Keratinocyte (primary cell): ENCODE measurements at regions not wholly inside any gene's neighbourhood (a gene's known extent, or its start where the extent isn't known, plus 50 kb on each side); places are given as distances from the start of the nearest gene placed in this dataset.

Experiments
- DNase-seq: peaks from one replicate; pipeline ENCODE4 v3.0.0-alpha.2; 2011; ENCODE audit warnings: low read depth, missing footprints, low spot score
- FAIRE-seq: peaks from 2 replicates; lab custom pipeline; 2011; peaks lifted over from hg19 to GRCh38; lab: Jason Lieb, UNC
- H2AFZ ChIP-seq: 2 replicates; pipeline ENCODE4 v1.6.0; 2012; ENCODE audit warnings: low read length, control low read depth, inconsistent platforms; ENCODE audit not compliant: control insufficient read depth
- H3K27ac ChIP-seq: 2 replicates; pipeline ENCODE4 v1.5.1; 2011; ENCODE audit warnings: low read length; ENCODE audit not compliant: control insufficient read depth, insufficient read depth
- H3K27me3 ChIP-seq: 3 replicates; pipeline ENCODE4 v1.6.0; 2011; ENCODE audit warnings: low read length; ENCODE audit not compliant: control insufficient read depth, insufficient read depth; ENCODE audit errors: extremely low read depth
- H3K36me3 ChIP-seq, 2 experiments: 2 replicates in 1 of 2; 3 replicates in 1 of 2; pipeline ENCODE4 v1.5.1; 2011; ENCODE audit warnings: low read length in 2 of 2, mild to moderate bottlenecking in 1 of 2; ENCODE audit not compliant: control insufficient read depth in 2 of 2, insufficient read depth in 2 of 2; ENCODE audit errors: extremely low read depth in 1 of 2
- H3K4me1 ChIP-seq: 3 replicates; pipeline ENCODE4 v1.5.1; 2011; ENCODE audit warnings: low read length; ENCODE audit not compliant: control insufficient read depth, insufficient read depth; ENCODE audit errors: extremely low read depth
- H3K4me2 ChIP-seq: 3 replicates; pipeline ENCODE4 v1.6.0; 2011; ENCODE audit warnings: low read depth, low read length; ENCODE audit not compliant: control insufficient read depth, insufficient read depth; ENCODE audit errors: extremely low read depth
- H3K4me3 ChIP-seq, 3 experiments: fragments of 200-600 bp in 1 of 3; sonication (generic) in 1 of 3; 2 replicates in 2 of 3; 3 replicates in 1 of 3; pipeline ENCODE4 v1.5.1; 2011 to 2016; ENCODE audit warnings: low read length in 3 of 3, mild to moderate bottlenecking in 3 of 3, control low read depth in 2 of 3, inconsistent platforms in 1 of 3, low read depth in 1 of 3, mixed read lengths in 1 of 3, mixed run types in 1 of 3, moderate library complexity in 1 of 3; ENCODE audit not compliant: control insufficient read depth in 2 of 3, insufficient read depth in 2 of 3; ENCODE audit errors: extremely low read depth in 1 of 3
- H3K79me2 ChIP-seq: 2 replicates; pipeline ENCODE4 v1.6.0; 2012; ENCODE audit warnings: low read length; ENCODE audit not compliant: control insufficient read depth, insufficient read depth
- H3K9ac ChIP-seq: 3 replicates; pipeline ENCODE4 v1.6.0; 2011; ENCODE audit warnings: low read length; ENCODE audit not compliant: control insufficient read depth, insufficient read depth; ENCODE audit errors: extremely low read depth
- H3K9me1 ChIP-seq: 3 replicates; pipeline ENCODE4 v1.6.0; 2011; ENCODE audit warnings: low read length; ENCODE audit not compliant: control insufficient read depth, insufficient read depth; ENCODE audit errors: extremely low read depth
- H3K9me3 ChIP-seq: 2 replicates; pipeline ENCODE4 v1.5.1; 2012; ENCODE audit warnings: low read depth, low read length; ENCODE audit not compliant: control insufficient read depth
- H4K20me1 ChIP-seq: 3 replicates; pipeline ENCODE4 v1.6.0; 2011; ENCODE audit warnings: low read length; ENCODE audit not compliant: control insufficient read depth, insufficient read depth; ENCODE audit errors: extremely low read depth
- CTCF ChIP-seq, 3 experiments: IDR thresholded peaks in 1 of 3; conservative IDR thresholded peaks in 1 of 3; optimal IDR thresholded peaks in 1 of 3; 2 replicates in 2 of 3; 3 replicates in 1 of 3; pipeline versions ENCODE3 to v1.5.1; 2011; ENCODE audit warnings: low read length in 3 of 3, mild to moderate bottlenecking in 3 of 3, moderate library complexity in 2 of 3, control low read depth in 1 of 3, inconsistent platforms in 1 of 3; ENCODE audit not compliant: insufficient read depth in 2 of 3; ENCODE audit errors: extremely low read depth in 1 of 3
- EZH2 ChIP-seq: IDR thresholded peaks from one replicate; pipeline ENCODE4 v1.6.1; 2012; ENCODE audit warnings: inconsistent platforms, mild to moderate bottlenecking, low read length, moderate library complexity
- dilution Hi-C: fragments of 300-500 bp; cut with MboI; formaldehyde crosslinking; loops from one replicate; pipeline ENCODE4 v1.7.0; 2020; ENCODE audit warnings: low sequenced_read_pairs; ENCODE audit not compliant: extremely low pct_ligation_motif_present

DNA sequence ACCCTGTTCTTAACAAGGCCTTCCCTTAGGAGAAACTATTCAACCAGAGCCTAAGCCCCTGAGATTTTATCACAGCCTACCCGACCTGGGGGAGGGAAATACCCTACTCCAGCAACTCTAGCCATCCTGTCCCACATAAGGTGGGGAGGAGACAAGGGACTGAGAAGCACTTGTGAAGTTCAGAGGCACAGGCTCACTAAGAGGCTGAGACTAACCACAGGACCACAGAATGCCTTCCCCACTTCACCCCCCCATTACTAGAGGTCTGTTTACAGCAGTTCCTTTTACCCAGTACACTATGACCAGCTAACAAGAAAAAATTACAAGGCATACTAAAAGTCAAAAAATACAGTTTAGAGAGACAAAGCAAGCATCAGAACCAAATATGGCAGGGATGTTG is 86.8 kb downstream of the TEX35 start:
- no peak overlapping the region for H2AFZ ChIP-seq
- no peak for DNase-seq
- FAIRE-seq: no peak

DNA sequence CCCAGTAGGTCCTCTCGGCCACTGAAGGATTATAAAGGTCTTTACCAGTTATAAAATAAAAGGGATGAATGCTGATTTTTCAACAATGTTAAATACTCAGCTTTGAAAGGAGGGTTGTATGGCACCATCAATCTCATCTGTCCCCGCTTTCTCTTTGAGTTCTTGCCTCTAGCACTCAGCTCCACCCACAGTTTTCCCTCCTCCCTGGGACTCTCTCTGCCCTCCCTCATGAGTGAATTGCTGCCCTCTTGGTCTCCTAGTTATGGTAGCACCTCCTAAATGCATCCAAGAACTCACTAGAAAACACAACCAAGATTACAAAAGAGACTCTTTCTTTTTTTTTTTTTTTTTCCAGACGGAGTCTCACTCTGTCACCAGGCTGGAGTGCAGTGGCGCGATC is 91.0 kb downstream of the TEX35 start:
- no peaks in the 10 kb centered on the region for H3K27me3 ChIP-seq
- H4K20me1 ChIP-seq: no peaks in the 10 kb centered on the region
- no peak overlapping the region for H2AFZ ChIP-seq
- TF ChIP-seq EZH2 (no peak), CTCF (optimal IDR thresholded peaks at IDR 0.05 in 1 of 3, IDR thresholded peaks at IDR 0.05 in 1 of 3, conservative IDR thresholded peaks at IDR 0.05 in 1 of 3; ENCODE audit: extremely low read depth in 1 of 3, insufficient read depth in 2 of 3, low read length in 3 of 3) (no peak)
- DNase-seq (no peak), FAIRE-seq (no peak)
- no peaks in the 10 kb centered on the region for H3K9me1 ChIP-seq
- dilution Hi-C loops: no loop called here
- no peaks in the 10 kb centered on the region for H3K9me3 ChIP-seq
- H3K36me3 ChIP-seq: no peaks in the 10 kb centered on the region
- H3K4me3 ChIP-seq: no peak overlapping the region
- no peak overlapping the region for H3K9ac ChIP-seq
- H3K4me1 ChIP-seq: peaks cover 7% of the 10 kb centered on the region
- no peak overlapping the region for H3K27ac ChIP-seq
- H3K79me2 ChIP-seq: no peaks in the 10 kb centered on the region
- H3K4me2 ChIP-seq: no peak overlapping the region

More for the DNA sequence above, 86.8 kb downstream of the TEX35 start:
- Histone ChIP-seq H3K4me1 (no peaks in the 10 kb centered on the region), H3K4me3 (no peak overlapping the region), H3K27me3 (no peaks in the 10 kb centered on the region), H3K9me3 (no peaks in the 10 kb centered on the region), H4K20me1 (no peaks in the 10 kb centered on the region), H3K9ac (no peak overlapping the region), H3K4me2 (no peak overlapping the region), H3K36me3 (no peaks in the 10 kb centered on the region), H3K79me2 (no peaks in the 10 kb centered on the region), H3K9me1 (no peaks in the 10 kb centered on the region), H3K27ac (no peak overlapping the region)
- dilution Hi-C loops: no loop called here
- TF ChIP-seq EZH2: no peak
- no peak for TF ChIP-seq CTCF (optimal IDR thresholded peaks at IDR 0.05 in 1 of 3, IDR thresholded peaks at IDR 0.05 in 1 of 3, conservative IDR thresholded peaks at IDR 0.05 in 1 of 3; ENCODE audit: extremely low read depth in 1 of 3, insufficient read depth in 2 of 3, low read length in 3 of 3)
